Suppressor macrophage treated with lipopolysaccharide for 4 hours (primary cell): ENCODE measurements at regions not wholly inside any gene's neighbourhood (a gene's known extent, or its start where the extent isn't known, plus 50 kb on each side); places are given as distances from the start of the nearest gene placed in this dataset.

Source experiments
- DNase-seq: peaks from one replicate; pipeline ENCODE4 v3.0.0-alpha.2; 2020

GRCh38 chr4:57554556-57555092 is 444.4 kb upstream of the IGFBP7 start:
- DNase-seq, result no peak

GRCh38 chr4:57553728-57554127 is 443.5 kb upstream of the IGFBP7 start:
- DNase-seq, result no peak

GRCh38 chr4:57550198-57550597 is 440.0 kb upstream of the IGFBP7 start:
- DNase-seq, result no peak

GRCh38 chr4:57548856-57549255 is 438.7 kb upstream of the IGFBP7 start:
- DNase-seq, result no peak

- no peak for DNase-seq
Observed at GRCh38 chr4:57544811-57545654, 434.8 kb upstream of the IGFBP7 start.

- DNase-seq, result no peak
Observed at GRCh38 chr4:57504797-57505530, 394.8 kb upstream of the IGFBP7 start.

- no peak for DNase-seq
Observed at GRCh38 chr4:57504139-57504538, 394.0 kb upstream of the IGFBP7 start.

- DNase-seq, result no peak
Observed at GRCh38 chr4:57501720-57502119, 391.5 kb upstream of the IGFBP7 start.

- DNase-seq, result no peak
Observed at GRCh38 chr4:57499786-57500185, 389.6 kb upstream of the IGFBP7 start.

- no peak for DNase-seq
Observed at GRCh38 chr4:57498251-57498650, 388.1 kb upstream of the IGFBP7 start.

- no peak for DNase-seq
Observed at GRCh38 chr4:57496697-57497471, 386.7 kb upstream of the IGFBP7 start.

- no peak for DNase-seq
Observed at GRCh38 chr4:57494821-57495220, 384.6 kb upstream of the IGFBP7 start.

- no peak for DNase-seq
Observed at GRCh38 chr4:57492251-57492878, 382.2 kb upstream of the IGFBP7 start.

- no peak for DNase-seq
Observed at GRCh38 chr4:57491388-57491787, 381.2 kb upstream of the IGFBP7 start.

GRCh38 chr4:57490520-57491255 is 380.5 kb upstream of the IGFBP7 start:
- no peak for DNase-seq

- no peak for DNase-seq
Observed at GRCh38 chr4:57488366-57489162, 378.4 kb upstream of the IGFBP7 start.

- no peak for DNase-seq
Observed at GRCh38 chr4:57475424-57475823, 365.2 kb upstream of the IGFBP7 start.

GRCh38 chr4:57465321-57466056 is 355.3 kb upstream of the IGFBP7 start:
- DNase-seq, result no peak

GRCh38 chr4:57462843-57463242 is 352.7 kb upstream of the IGFBP7 start:
- no peak for DNase-seq

GRCh38 chr4:57460967-57461366 is 350.8 kb upstream of the IGFBP7 start:
- DNase-seq, result no peak
